ENCODE measurements at regions not wholly inside any gene's neighbourhood (a gene's known extent, or its start where the extent isn't known, plus 50 kb on each side); places are given as distances from the start of the nearest gene placed in this dataset.

DNA sequence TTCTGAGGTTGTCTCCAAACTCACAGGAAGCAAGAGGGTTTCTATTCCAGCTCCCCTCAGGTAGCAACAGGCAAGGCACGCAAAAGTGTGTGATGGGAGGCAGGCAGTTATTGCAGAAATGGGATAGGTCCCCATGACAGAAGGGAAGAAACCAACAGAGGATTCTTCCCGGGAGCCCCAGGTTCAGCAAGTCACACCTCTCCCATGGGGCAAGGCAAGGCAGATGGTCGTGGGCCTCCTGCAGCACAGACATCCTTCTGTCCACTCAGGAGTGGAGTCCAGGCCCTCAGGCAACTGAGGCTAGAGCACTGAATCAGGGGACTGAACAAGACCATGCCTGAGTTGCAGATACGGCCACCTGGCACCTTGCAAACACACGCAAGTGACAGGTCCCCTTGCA is 424.9 kb upstream of the IRX4 start:
- H3K4me2 ChIP-seq (ENCODE audit: insufficient read depth, low read length): no peak overlapping the region
- H3K36me3 ChIP-seq (ENCODE audit: control insufficient read depth in 2 of 2, extremely low read depth in 1 of 2, insufficient read depth in 2 of 2, low read length in 2 of 2): no peaks in the 10 kb centered on the region
- CTCF ChIA-PET: no interaction called here
- TF ChIP-seq POLR2A (IDR thresholded peaks at IDR 0.05; ENCODE audit: low read depth, low read length) (no peak), EZH2 (IDR thresholded peaks at IDR 0.05; ENCODE audit: borderline replicate concordance, low read depth, low read length, severe bottlenecking) (no peak), GATA2 (IDR thresholded peaks at IDR 0.05; ENCODE audit: insufficient read depth, insufficient read length, low read depth, low read length) (no peak), MYC (IDR thresholded peaks at IDR 0.05; ENCODE audit: low read depth, low read length) (no peak)
- no peaks in the 10 kb centered on the region for H3K4me1 ChIP-seq (ENCODE audit: control insufficient read depth, extremely low read depth, insufficient read depth, low read length)
- FAIRE-seq (no peak), DNase-seq (ENCODE audit: low read depth, low spot score) (no peak)
- no TSS peak for BruUV-seq (replicated peaks)
- intact Hi-C loops (cut with micrococcal nuclease): no loop called here
- POLR2A ChIA-PET: no interaction called here
- H4K20me1 ChIP-seq (replicated peaks; ENCODE audit: control insufficient read depth, extremely low read depth, insufficient read depth, low read length): no peaks in the 10 kb centered on the region
- no peak overlapping the region for H3K9ac ChIP-seq (replicated peaks; ENCODE audit: extremely low read depth, insufficient read depth, low read length)
- dilution Hi-C loops (cut with MboI; ENCODE audit: extremely low pct_ligation_motif_present, low sequenced_read_pairs): no loop called here
- no peak overlapping the region for H3K4me3 ChIP-seq (replicated peaks in 1 of 3; ENCODE audit: insufficient read depth in 1 of 3, low read depth in 1 of 3, low read length in 3 of 3)
- H3K27ac ChIP-seq (ENCODE audit: insufficient read depth, low read depth, low read length): no peak overlapping the region
- H3K79me2 ChIP-seq (ENCODE audit: control insufficient read depth, insufficient read depth, low read length): no peaks in the 10 kb centered on the region
- peaks cover 9% of the 10 kb centered on the region for H3K9me3 ChIP-seq (replicated peaks; ENCODE audit: control insufficient read depth, insufficient read depth, low read length)
- no peak overlapping the region for H2AFZ ChIP-seq (ENCODE audit: low read depth, low read length)
- H3K9me1 ChIP-seq (replicated peaks; ENCODE audit: control insufficient read depth, extremely low read depth, insufficient read depth, low read length): no peaks in the 10 kb centered on the region
- H3K27me3 ChIP-seq (ENCODE audit: control insufficient read depth in 2 of 2, insufficient read depth in 2 of 2, low read length in 2 of 2): no peaks in the 10 kb centered on the region

DNA sequence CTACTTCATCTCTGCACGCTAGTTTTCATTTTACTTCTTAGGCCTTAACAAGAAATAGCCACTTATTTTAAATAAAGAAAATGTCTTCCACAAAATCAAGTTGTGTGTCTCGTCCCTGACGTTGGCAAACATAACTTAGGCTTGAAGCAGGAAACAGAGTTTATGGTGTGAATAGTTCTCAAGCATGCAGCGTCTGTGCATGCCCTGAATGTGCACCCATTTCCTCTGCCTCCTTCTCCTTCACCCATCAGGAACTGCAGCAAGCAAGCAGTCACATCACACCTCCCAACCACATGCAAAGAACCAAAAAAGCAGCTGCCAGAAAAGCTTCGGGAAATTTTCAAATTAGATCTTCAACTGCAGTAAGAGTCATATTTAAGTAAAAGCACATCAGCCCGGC is 424.0 kb upstream of the IRX4 start:
- no peak for FAIRE-seq

More for the DNA sequence above, 424.0 kb upstream of the IRX4 start:
- no peaks in the 10 kb centered on the region for H3K36me3 ChIP-seq (ENCODE audit: control insufficient read depth in 2 of 2, extremely low read depth in 1 of 2, insufficient read depth in 2 of 2, low read length in 2 of 2)
- H3K4me1 ChIP-seq (ENCODE audit: control insufficient read depth, extremely low read depth, insufficient read depth, low read length): no peaks in the 10 kb centered on the region
- H3K27ac ChIP-seq (ENCODE audit: insufficient read depth, low read depth, low read length): no peak overlapping the region
- no peak for DNase-seq (ENCODE audit: low read depth, low spot score)
- H3K4me3 ChIP-seq (replicated peaks in 1 of 3; ENCODE audit: insufficient read depth in 1 of 3, low read depth in 1 of 3, low read length in 3 of 3): no peak overlapping the region
- POLR2A ChIA-PET: no interaction called here
- no TSS peak for BruUV-seq (replicated peaks)
- H3K79me2 ChIP-seq (ENCODE audit: control insufficient read depth, insufficient read depth, low read length): no peaks in the 10 kb centered on the region
- H3K27me3 ChIP-seq (ENCODE audit: control insufficient read depth in 2 of 2, insufficient read depth in 2 of 2, low read length in 2 of 2): no peaks in the 10 kb centered on the region
- H2AFZ ChIP-seq (ENCODE audit: low read depth, low read length): no peak overlapping the region
- intact Hi-C loops (cut with micrococcal nuclease): no loop called here
- CTCF ChIA-PET: no interaction called here
- no peaks in the 10 kb centered on the region for H4K20me1 ChIP-seq (replicated peaks; ENCODE audit: control insufficient read depth, extremely low read depth, insufficient read depth, low read length)
- no peak overlapping the region for H3K4me2 ChIP-seq (ENCODE audit: insufficient read depth, low read length)
- TF ChIP-seq MYC (IDR thresholded peaks at IDR 0.05; ENCODE audit: low read depth, low read length) (no peak), POLR2AphosphoS5 (IDR thresholded peaks at IDR 0.05; ENCODE audit: insufficient read depth, low read depth, low read length) (no peak), FOS (IDR thresholded peaks at IDR 0.05; ENCODE audit: borderline replicate concordance, insufficient read depth, low read length) (no peak), GATA2 (IDR thresholded peaks at IDR 0.05; ENCODE audit: insufficient read depth, insufficient read length, low read depth, low read length) (no peak), JUN (IDR thresholded peaks at IDR 0.05; ENCODE audit: borderline replicate concordance, insufficient read depth, insufficient read length, low read depth) (no peak), POLR2A (IDR thresholded peaks at IDR 0.05; ENCODE audit: low read depth, low read length) (no peak), EZH2 (IDR thresholded peaks at IDR 0.05; ENCODE audit: borderline replicate concordance, low read depth, low read length, severe bottlenecking) (no peak)
- TF ChIP-seq, protein P1, sequence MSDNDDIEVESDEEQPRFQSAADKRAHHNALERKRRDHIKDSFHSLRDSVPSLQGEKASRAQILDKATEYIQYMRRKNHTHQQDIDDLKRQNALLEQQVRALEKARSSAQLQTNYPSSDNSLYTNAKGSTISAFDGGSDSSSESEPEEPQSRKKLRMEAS (IDR thresholded peaks at IDR 0.05; ENCODE audit: insufficient read depth, insufficient read length): no peak
- TF ChIP-seq, protein P2, sequence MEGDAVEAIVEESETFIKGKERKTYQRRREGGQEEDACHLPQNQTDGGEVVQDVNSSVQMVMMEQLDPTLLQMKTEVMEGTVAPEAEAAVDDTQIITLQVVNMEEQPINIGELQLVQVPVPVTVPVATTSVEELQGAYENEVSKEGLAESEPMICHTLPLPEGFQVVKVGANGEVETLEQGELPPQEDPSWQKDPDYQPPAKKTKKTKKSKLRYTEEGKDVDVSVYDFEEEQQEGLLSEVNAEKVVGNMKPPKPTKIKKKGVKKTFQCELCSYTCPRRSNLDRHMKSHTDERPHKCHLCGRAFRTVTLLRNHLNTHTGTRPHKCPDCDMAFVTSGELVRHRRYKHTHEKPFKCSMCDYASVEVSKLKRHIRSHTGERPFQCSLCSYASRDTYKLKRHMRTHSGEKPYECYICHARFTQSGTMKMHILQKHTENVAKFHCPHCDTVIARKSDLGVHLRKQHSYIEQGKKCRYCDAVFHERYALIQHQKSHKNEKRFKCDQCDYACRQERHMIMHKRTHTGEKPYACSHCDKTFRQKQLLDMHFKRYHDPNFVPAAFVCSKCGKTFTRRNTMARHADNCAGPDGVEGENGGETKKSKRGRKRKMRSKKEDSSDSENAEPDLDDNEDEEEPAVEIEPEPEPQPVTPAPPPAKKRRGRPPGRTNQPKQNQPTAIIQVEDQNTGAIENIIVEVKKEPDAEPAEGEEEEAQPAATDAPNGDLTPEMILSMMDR (IDR thresholded peaks at IDR 0.05; ENCODE audit: extremely low read depth in 1 of 2, insufficient read depth in 1 of 2, low read depth in 1 of 2, low read length in 2 of 2): no peak
- no peaks in the 10 kb centered on the region for H3K9me1 ChIP-seq (replicated peaks; ENCODE audit: control insufficient read depth, extremely low read depth, insufficient read depth, low read length)
- no peak overlapping the region for H3K9ac ChIP-seq (replicated peaks; ENCODE audit: extremely low read depth, insufficient read depth, low read length)
- peaks cover 9% of the 10 kb centered on the region for H3K9me3 ChIP-seq (replicated peaks; ENCODE audit: control insufficient read depth, insufficient read depth, low read length)
- dilution Hi-C loops (cut with MboI; ENCODE audit: extremely low pct_ligation_motif_present, low sequenced_read_pairs): no loop called here

Data from endothelial cell of umbilical vein (primary cell).